ENCODE measurements at regions not wholly inside any gene's neighbourhood (a gene's known extent, or its start where the extent isn't known, plus 50 kb on each side); places are given as distances from the start of the nearest gene placed in this dataset.

DNA sequence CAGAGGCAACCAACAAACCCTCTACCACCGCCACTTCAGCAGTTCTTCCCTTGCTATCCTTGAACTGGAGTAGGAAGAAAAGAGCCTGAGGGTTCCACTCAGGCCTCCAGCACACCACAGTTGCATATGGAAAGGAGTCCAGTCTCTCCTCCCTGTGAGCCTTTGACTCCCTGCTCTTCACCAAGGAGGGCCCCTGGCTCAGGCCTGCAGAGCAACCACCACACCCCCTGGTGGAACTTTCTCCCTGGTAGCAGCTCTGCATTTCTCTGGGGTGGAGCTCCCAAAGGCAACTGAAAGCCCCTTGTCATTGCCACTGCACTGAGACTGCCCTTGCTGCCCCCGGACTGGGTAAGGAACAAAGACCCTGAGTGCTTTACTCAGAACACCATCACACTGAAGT lies 1021.5 kb upstream of the ADGRL2 start:
- no peak for DNase-seq (ENCODE audit: low spot score)

DNA sequence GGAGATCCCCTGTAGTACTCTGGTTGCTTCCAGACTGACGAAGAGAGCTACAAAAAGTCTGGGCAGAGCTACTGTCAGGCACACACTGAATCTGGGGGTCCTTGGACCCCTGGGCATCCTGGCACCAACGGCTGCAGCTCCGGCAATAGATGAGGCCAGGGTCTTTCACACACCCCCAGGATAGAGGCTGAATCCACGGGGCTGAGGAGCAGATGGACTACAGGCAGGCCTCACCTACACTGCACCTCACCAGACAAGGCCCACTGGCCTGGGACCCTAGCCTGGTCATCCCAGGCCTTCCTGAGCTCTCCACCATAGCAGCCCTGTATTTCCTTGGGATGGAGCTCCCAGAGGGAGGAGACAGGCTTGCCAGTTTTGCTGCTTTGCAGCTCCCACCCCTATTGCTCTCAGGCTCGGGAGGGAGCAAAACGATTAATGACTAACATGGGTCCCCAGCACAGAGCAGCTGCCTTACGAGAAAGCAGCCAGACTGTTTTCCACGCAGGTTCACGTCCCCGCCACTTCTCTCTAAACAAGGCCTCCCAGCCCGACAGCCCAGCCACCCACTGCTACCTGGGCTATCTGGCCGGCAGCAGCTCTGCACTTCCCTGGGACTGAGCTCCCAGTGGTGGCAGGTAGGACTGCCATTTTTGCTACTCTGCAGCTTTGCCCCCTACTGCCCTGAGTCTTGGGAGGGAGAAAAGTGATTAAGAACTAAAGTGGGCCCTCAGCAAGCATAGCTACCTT lies 1022.5 kb upstream of the ADGRL2 start:
- no peak for DNase-seq (ENCODE audit: low spot score)

DNA sequence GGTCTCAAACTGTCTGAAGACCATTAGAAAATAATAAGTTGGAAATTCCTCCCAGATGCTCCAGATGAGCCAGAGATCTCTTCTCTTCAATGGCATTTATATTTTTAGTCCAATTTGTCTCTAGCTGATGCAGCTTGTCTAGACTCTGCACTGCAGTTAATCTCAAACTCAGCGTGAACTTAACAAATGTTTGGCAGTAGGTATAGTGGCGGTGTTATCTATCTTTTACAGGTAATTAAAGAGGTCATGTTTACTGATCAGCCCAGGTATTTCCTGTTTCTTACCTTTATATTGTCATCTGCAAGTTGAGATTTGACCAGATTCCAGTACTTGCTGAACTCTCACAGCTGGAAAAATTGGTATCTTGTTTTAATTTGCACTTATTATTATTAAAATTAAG lies 1024.5 kb upstream of the ADGRL2 start:
- no peak for DNase-seq (ENCODE audit: low spot score)

DNA sequence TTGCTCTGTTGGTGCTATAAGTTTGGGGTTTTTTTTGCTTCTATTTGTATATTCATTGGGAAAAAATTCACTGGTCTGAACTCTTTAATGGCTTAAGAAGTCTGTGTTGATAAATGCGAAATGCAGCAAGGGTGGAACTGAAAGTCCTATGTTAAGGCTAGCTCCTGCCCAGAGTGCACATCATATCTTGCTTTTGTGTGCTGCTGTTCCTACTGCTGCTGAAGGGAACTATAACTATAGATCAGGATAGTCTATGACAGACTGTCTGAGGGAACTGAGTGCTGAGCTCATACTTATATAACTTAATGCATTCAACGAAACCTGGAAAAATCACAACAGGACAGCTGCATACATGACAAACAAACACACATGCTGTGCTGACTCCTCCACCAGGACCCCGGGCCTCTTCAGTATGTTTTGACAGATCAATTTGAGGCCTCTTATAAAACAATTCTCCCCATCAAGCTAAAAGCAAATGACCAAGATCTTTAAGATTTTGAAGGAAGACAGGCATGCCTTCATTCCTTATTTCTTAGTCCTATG lies 1031.5 kb upstream of the ADGRL2 start:
- DNase-seq (ENCODE audit: low spot score): no peak

DNA sequence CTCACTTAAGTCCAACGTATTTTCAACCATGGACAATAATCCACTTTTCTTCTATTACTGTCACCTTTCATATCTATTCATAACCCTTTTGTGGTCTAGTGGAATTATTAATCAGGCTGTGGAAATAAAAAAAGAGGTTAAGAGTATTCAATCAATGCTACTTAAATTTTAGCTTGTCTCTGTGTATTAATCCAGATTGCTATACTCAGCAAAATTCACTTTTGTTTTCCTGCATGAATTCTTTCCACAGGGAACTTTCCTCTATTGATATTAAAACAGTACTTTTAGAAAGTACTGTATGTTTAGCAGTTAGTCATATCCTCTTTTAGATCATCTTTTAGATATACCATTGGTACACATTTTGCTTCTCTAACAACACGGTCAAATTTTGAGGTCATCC lies 1033.0 kb upstream of the ADGRL2 start:
- no peak for DNase-seq (ENCODE audit: low spot score)

DNA sequence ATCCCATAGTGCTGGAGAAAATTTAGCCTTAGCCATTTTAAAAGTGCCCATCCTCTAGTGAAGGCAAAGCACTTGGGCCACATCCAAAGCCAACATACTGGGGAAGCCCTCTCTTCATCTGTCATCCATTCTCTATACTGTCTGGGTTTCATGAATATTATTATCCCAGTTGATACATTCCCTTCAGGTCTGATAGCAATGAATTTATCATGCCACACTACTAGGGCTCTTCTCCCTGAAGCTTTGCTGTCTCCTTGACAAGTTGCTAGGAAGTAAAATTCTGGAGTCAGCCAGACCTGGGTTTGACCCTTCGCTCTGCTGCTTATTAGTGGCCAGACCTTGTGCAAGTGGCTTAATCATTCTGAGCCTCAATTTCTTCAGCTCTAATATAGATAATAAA lies 1041.4 kb upstream of the ADGRL2 start:
- DNase-seq (ENCODE audit: low spot score): no peak

DNA sequence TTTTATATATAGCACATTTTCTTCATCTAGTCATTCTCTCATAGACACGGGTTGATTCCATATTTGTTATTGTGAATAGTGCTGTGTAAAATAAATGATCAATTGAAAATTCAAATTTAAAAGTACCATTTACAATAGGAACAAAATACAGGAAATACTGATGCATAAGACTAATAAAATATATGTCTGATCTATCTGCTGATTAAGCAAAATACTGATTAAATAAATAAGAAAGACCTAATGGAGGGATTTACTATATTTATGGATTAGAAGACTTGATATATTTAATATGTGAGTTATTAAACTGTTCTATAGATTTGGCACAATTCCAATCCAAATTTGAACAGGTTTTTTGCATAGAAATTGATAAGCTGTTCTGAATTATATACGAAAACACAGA lies 1044.8 kb upstream of the ADGRL2 start:
- no peak for DNase-seq (ENCODE audit: low spot score)

DNA sequence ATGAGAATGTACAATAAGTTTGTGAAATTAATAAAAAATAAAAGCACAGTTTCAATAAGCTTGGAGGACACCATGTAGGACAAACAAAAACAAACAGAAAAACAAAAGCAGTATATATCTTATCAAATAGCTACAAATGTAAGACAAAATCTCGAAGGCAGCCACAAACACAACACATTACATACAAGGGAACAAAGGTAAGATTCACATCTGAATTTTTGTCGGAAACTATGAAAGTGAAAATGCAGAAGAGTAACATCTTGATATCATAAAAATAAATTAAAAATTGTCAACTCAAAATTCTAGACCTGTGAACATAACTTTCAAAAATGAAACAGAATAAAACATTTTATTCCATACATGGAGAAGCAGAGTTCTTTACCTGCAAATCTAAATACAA lies 1049.5 kb upstream of the ADGRL2 start:
- no peak for DNase-seq (ENCODE audit: low spot score)

DNA sequence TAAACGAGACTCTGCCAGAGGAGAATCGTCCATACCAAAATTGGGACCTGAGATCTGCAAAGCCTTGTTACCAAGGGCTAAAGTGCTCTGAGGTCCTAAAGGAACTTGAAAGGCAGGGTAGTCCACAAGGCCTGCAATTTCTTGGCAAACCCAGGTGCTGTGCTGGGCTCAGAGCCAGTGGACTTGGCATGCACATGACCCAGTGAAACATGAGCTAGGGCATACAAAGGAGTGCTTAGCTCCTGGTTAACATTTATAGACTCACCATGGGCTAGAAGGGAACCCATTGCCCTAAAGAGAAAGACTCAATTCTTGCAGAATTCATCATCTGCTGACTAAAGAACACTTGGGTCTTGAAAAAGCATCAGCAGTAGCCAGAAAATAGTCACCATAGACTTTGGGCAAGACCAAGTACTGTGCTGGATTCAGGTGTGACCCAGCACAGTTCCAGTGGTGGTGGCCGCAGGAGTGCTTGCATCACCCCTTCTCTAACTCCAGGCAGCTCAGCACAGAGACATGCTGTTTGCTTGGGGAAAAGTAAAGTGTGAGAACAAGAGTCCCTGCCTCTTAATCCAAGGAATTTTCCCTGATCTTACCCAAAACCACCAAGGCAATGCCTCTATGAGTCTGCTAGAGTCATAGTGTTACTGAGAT lies 1069.4 kb upstream of the ADGRL2 start:
- DNase-seq (ENCODE audit: low spot score): no peak

DNA sequence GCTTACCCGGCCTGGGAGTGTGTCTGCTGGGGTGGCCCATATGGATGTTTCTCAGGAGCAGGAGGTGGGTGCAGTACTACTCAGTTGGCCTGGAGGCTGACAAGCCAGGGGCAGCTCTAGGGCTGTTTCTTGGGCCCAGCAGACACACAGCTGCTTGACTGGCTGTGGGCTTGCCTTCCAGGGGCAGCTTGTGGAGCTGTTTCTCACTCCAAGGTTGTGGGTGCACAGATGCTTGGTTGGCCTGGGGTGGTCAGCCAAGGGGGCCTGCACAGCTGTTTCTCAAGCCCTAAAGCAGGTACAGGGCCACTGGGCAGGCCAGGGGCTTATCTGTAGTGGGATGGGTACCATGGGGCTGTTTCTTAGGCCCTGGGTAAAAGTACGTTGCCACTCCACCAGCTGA lies 1078.1 kb upstream of the ADGRL2 start:
- DNase-seq (ENCODE audit: low spot score): no peak

DNA sequence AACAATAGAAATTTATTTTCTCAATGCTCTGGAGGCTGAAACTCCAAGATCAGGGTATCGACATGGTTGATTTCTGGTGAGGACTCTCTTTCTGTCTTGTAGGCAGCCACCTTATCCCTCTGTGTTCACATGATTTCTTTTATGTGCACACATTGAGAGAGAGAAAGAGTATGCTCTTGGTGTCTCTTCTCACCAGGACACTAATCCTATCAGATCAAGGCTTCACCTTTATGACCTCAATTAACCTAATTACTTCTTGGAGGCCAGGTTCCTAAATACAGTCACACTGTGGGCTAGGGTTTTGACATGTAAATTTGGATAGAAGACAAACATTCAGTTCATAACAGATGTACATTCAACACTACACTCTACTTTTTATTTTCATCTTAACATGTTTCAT lies 1094.2 kb upstream of the ADGRL2 start:
- DNase-seq (ENCODE audit: low spot score): no peak

DNA sequence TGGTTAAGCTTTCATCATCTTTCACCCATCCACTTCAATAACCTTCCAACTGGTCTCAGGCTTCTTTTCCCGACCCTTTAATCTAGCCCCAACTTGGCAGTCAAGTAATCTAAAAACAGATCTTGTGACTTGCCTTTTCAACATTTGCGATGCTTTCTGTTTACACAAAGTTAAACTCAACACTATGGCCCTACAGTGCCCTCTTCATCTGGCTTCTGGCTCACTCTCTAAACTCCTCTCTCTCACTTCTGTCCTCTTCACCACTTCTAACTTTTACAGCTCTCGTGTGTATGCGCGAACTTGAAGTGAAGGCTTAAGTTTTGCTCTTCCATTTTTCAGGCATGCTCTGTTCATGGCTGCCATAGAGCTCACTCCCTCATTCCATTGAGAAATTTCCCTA lies 1122.3 kb upstream of the ADGRL2 start:
- no peak for DNase-seq (ENCODE audit: low spot score)

DNA sequence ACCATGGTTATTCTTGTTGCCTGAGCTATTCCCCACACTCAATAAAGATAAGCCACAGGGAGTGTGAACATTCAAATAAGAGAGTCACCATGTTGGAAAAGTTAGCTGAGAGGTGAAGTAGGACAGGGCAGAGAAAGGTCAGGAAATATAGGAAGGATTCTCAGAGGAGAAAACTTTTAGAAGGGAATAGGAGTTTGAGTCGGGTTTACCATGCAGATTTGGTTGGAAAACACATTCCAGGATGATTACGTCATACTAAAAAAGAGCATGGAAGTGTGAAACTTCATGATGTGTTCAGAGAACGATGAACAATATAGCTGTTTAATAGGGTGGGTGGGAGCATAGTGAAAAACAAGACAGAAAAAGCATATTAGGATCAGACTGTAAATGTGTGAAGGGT lies 1125.3 kb upstream of the ADGRL2 start:
- no peak for DNase-seq (ENCODE audit: low spot score)

DNA sequence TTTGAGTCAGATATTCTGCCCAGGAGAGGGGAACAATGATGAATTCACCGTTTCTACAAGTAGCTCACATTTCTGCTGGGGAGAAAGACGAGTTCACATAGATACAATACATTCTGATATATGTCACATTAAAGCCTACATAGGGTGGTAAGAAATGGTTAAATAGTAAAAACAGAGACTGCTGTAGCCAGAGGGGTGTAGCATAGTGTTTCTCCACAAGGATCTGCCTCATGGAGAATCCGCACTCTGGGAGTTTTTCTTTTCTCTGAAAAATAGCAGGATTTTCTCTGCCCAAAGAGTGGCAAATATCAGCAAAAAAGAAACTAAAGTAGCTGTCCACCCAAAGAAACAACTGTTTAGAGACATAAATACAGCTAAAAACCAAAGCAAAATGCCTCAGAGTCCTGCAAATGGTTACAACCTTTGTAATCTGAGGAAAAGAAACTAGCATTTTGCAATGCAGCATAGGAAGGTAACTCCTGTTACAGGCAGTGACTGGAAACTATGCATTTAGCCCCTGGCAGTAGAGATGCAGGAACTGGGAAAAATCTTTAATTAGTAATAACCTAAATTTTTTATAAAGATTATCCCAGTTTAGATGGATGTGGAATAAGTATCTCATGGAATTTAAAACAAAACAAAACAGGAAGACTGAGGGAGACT lies 1126.7 kb upstream of the ADGRL2 start:
- no peak for DNase-seq (ENCODE audit: low spot score)

DNA sequence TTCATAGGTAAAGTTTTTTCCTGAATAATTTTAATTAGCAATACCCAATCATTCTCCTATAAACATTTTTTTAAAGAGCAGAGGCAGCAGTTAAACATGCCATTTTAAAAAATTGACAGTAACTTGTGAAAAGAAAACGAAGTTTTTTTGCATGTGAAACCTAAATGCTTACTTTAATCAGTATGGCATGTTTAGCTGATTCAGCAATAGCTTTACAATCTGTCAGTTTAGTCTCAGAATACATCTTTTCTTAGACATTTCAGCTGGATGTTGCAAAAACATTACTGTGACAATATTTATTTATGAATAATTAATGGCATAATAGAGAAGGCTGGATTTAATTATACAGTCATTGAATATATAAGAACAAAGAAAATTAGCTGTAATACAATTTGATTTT lies 1132.4 kb upstream of the ADGRL2 start:
- DNase-seq (ENCODE audit: low spot score): no peak

DNA sequence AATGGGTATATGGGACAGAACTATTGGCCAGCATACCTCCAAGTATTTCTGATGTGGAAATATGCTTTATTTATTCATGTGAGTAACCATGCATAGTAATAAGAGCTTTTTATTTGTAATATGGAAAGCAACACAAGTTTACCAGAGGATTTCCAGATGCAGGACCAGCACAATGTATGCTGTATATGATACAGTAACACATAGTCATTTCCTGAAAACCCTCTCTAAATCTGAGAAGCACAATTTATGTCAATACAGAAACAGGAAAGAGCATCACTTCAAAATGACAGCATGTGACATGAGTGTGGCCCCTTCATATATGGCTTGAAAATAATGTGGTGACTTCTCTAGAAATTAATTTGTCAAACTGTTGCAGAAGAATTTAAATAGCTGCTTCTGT lies 1134.7 kb upstream of the ADGRL2 start:
- no peak for DNase-seq (ENCODE audit: low spot score)

DNA sequence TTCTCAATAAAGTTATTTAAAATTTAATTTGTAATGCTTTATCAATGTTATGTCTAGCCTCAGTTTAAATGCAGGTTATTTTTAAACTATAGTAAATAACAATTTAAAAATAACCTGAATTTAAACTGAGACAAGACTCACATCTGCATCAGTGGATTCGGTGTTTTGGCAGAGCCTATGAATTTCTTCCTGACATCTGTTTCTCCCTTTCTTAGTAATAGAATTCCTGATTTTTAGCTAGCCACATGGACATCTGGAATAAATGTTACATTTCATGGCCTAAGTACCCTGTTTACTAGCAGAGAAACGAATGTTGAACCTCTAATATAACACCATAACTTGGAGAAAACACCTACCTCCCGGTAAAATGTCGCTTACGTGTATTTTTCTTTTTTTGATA lies 1141.6 kb upstream of the ADGRL2 start:
- DNase-seq (ENCODE audit: low spot score): no peak

DNA sequence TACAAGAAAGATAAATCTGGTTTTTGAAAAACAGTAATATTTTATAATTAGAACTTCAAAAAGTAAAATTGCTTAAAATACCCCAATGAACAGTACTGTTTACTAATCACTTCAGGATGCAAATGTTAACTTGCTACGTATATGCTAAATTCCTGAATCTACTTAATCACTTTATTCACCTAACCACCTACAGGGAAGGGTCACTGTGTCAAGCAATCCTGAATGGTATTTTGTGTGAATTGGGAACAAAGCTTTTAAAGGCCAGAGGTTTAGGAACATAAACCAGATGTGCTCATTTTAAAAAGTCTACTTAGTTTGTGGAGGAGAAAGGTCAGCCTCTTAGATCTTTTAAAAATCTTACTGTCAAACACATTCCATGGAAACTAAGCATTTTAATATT lies 1143.0 kb upstream of the ADGRL2 start:
- no peak for DNase-seq (ENCODE audit: low spot score)

DNA sequence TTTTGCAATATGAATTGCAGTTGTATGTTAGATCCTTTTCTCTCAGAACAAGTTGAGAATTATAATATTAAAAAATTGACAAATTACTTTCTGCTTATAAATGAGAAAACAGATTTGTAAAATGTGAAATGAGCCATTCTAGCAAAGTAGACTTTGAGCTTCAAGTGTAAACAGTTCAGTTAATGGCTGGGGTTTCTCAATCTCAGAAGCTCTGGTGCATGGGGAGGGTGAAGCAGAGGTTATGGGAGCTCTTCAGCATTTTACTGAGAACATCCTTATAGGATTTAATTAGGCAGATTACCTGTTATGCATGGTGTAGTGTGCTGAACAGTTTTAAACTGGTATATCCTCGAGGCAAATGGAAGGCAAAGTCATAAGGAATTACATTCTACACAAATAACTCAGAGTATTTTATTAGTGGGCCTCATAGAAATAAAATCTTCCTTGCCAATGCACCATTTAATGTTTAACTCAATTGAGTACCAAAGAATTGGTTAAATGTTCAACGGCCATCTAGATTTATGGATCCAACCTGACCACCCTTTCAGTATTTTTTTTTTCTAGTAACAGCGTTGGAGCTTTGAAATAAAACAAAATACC lies 1143.6 kb upstream of the ADGRL2 start:
- no peak for DNase-seq (ENCODE audit: low spot score)

DNA sequence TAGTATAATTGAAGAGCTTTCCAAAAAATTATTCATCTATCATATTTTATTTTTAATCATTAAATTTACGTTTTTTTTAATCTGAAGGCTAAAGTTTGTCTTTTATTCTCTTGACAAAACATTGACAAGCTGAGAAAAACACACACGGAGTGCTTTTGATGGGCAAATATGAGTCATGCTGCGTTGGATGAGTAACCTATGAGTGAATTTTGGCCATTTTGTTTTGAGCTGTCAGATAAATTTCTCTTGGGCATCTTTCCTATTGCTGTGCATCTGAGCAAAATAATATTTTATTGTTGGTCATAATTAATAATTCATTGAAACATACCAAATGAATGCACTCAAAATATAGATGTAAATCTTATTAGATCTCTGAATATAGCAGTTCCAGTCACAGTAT lies 1144.1 kb upstream of the ADGRL2 start:
- no peak for DNase-seq (ENCODE audit: low spot score)

DNA sequence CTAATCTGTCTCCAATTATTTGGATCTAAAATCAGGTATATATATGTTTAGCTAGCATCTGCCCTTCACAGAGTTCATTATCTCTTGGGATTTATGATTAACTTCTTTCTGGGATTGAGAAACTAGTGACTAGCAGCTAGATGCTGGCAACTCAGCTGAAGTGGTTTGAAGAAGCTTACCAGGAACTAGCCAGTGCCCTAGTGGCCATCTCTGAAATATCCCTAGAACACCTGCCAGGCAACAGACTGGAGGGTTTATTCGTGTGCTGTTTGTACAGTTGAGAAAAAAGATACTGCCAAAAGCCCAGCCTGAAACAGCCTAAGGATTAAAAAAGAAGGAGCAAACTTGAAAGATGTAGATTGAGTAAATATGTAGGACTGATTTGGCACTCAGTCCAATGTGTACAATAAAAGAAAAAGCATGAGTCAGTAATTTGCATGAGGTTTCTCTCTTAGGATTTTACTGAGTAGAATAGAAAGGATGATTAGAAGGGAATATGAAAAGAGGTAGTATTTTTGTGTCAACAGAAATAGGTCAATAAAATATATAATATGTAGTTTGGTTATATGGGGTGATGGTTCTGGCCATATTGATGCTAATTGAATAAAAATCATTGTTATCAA lies 1144.6 kb upstream of the ADGRL2 start:
- DNase-seq (ENCODE audit: low spot score): no peak

DNA sequence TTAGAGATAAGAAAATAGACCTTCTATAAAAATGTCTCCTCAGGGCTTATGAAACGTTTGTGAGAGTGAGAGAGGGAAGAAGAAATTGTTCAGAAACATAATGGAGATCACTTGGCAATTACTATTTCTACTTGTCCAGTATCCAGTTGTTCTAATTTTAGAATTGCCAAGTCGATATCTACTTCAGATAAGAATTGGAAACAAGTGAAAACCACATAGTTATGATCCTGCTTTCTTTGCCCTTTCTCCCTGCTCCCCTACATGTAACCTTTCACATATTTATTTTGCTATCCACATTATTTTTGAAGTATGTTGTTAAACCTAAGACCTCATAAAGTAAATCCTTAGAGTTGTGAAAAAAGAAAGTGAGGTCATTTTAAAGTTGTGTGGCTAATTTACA lies 1154.7 kb upstream of the ADGRL2 start:
- no peak for DNase-seq (ENCODE audit: low spot score)
